HepG2 (cell line): ENCODE measurements at regions not wholly inside any gene's neighbourhood (a gene's known extent, or its start where the extent isn't known, plus 50 kb on each side); places are given as distances from the start of the nearest gene placed in this dataset.

Source experiments
- ATAC-seq: fragments of 200-7000 bp; cut with Tn5 transposase; 3 replicates; pipeline ENCODE4 v1.9.1; 2020; ENCODE audit warnings: mild to moderate bottlenecking, moderate library complexity
- BruUV-seq: library from RNA; stranded (reverse); fragments of 400-500 nt; replicated peaks from 2 replicates; lab custom pipeline; 2021; lab: Mats Ljungman, UMichigan
- CTCF ChIA-PET: fragments of 300-600 bp; formaldehyde crosslinking; extraction: SDS; loops from one replicate; lab custom pipeline; 2021; ENCODE audit warnings: low total read pairs, inconsistent platforms, low intra/inter-chr PET ratio; lab: Yijun Ruan, JAX
- POLR2A ChIA-PET: fragments of 350-600 bp; sonication (Branson Sonifier 250); formaldehyde crosslinking; loops from one replicate; lab custom pipeline; 2020; ENCODE audit warnings: antibody characterized with exemption, inconsistent platforms; lab: Yijun Ruan, JAX
- DNase-seq: peaks from one replicate; pipeline ENCODE4 v3.0.0-alpha.2; 2015; ENCODE audit warnings: low spot score
- FAIRE-seq: peaks from 3 replicates; lab custom pipeline; 2011; peaks lifted over from hg19 to GRCh38; lab: Jason Lieb, UNC
- H2AFZ ChIP-seq: one replicate; pipeline ENCODE4 v1.6.1; 2011; ENCODE audit warnings: low read length, inconsistent platforms
- H3K27ac ChIP-seq: fragments of 300-600 bp; 3 replicates; pipeline ENCODE4 v1.8.0; 2011; ENCODE audit warnings: mixed run types, mild to moderate bottlenecking, mixed read lengths, low read length, inconsistent platforms; ENCODE audit not compliant: insufficient read depth; ENCODE audit errors: extremely low read length
- H3K27me3 ChIP-seq, 2 experiments: fragments of 200-600 bp in 1 of 2; 2 replicates in 1 of 2; 3 replicates in 1 of 2; pipeline versions ENCODE4 v1.6.0 to v1.8.0; 2011; ENCODE audit warnings: low read length in 2 of 2, mild to moderate bottlenecking in 2 of 2, moderate library complexity in 2 of 2, inconsistent platforms in 1 of 2; ENCODE audit not compliant: insufficient read depth in 2 of 2, control insufficient read depth in 1 of 2
- H3K36me3 ChIP-seq, 2 experiments: fragments of 200-600 bp in 1 of 2; replicated peaks in 1 of 2; 2 replicates in 1 of 2; 3 replicates in 1 of 2; pipeline versions ENCODE4 v1.5.1 to v1.8.0; 2011; ENCODE audit warnings: low read length in 2 of 2, inconsistent platforms in 1 of 2; ENCODE audit not compliant: insufficient read depth in 2 of 2, control insufficient read depth in 1 of 2
- H3K4me1 ChIP-seq: 2 replicates; pipeline ENCODE4 v1.5.1; 2012; ENCODE audit warnings: low read length, inconsistent platforms; ENCODE audit not compliant: insufficient read depth
- H3K4me2 ChIP-seq: 2 replicates; pipeline ENCODE4 v1.6.0; 2011; ENCODE audit warnings: low read depth, low read length, inconsistent platforms
- H3K4me3 ChIP-seq, 3 experiments: fragments of 200-600 bp in 1 of 3; sonication (generic), shearing (Covaris generic) in 1 of 3; replicated peaks in 1 of 3; 2 replicates each; pipeline ENCODE4 v1.5.1; 2011 to 2016; ENCODE audit warnings: low read length in 3 of 3, inconsistent platforms in 2 of 3, low read depth in 2 of 3, mild to moderate bottlenecking in 2 of 3, control low read depth in 1 of 3, mixed read lengths in 1 of 3; ENCODE audit not compliant: insufficient read depth in 1 of 3
- H3K79me2 ChIP-seq: one replicate; pipeline ENCODE4 v1.6.1; 2011; ENCODE audit warnings: low read length, inconsistent platforms; ENCODE audit not compliant: insufficient read depth
- H3K9ac ChIP-seq: 2 replicates; pipeline ENCODE4 v1.6.0; 2011; ENCODE audit warnings: mild to moderate bottlenecking, low read depth, low read length, inconsistent platforms; ENCODE audit not compliant: insufficient read depth
- H3K9me3 ChIP-seq: 2 replicates; pipeline ENCODE4 v1.5.1; 2012; ENCODE audit warnings: mild to moderate bottlenecking, low read length
- H4K20me1 ChIP-seq: 2 replicates; pipeline ENCODE4 v1.6.0; 2011; ENCODE audit warnings: inconsistent platforms, mild to moderate bottlenecking, low read length, moderate library complexity; ENCODE audit not compliant: insufficient read depth
- ATF7 ChIP-seq, 2 experiments: fragments of 450-650 bp in 1 of 2; sonication (generic) in 1 of 2; formaldehyde crosslinking in 1 of 2; IDR thresholded peaks; 2 replicates each; pipeline versions ENCODE4 v1.4.0 to v1.6.1; 2016 to 2020; ENCODE audit warnings: antibody characterized with exemption in 1 of 2, mild to moderate bottlenecking in 1 of 2, missing genetic modification reagents in 1 of 2
- CEBPZ ChIP-seq: IDR thresholded peaks from 2 replicates; pipeline ENCODE4 v1.6.1; 2012; ENCODE audit warnings: low read length, improper control_type of control experiment
- CREB3 ChIP-seq: sonication (generic); formaldehyde crosslinking; IDR thresholded peaks from 2 replicates; pipeline ENCODE4 v1.5.0; 2020; ENCODE audit warnings: missing genetic modification reagents
- HOXA3 ChIP-seq: sonication (generic); formaldehyde crosslinking; IDR thresholded peaks from 2 replicates; pipeline ENCODE4 v1.5.0; 2020; ENCODE audit warnings: missing genetic modification reagents
- NCOA2 ChIP-seq: sonication (generic); formaldehyde crosslinking; IDR thresholded peaks from 2 replicates; pipeline ENCODE4 v1.8.0; 2022; ENCODE audit warnings: inconsistent platforms
- RORA ChIP-seq: sonication (generic); formaldehyde crosslinking; IDR thresholded peaks from 2 replicates; pipeline ENCODE4 v1.5.0; 2020; ENCODE audit warnings: mild to moderate bottlenecking, missing genetic modification reagents, moderate library complexity
- SMARCE1 ChIP-seq: fragments of 450-650 bp; IDR thresholded peaks from 2 replicates; pipeline ENCODE4 v1.6.1; 2017; ENCODE audit warnings: borderline replicate concordance
- TBX3 ChIP-seq: fragments of 450-650 bp; IDR thresholded peaks from 2 replicates; pipeline ENCODE4 v1.6.1; 2017; ENCODE audit warnings: antibody characterized with exemption, mild to moderate bottlenecking, inconsistent platforms, borderline replicate concordance
- ZBTB42 ChIP-seq: sonication (generic); formaldehyde crosslinking; IDR thresholded peaks from 2 replicates; pipeline ENCODE4 v1.5.0; 2020; ENCODE audit warnings: mild to moderate bottlenecking, missing genetic modification reagents
- ZNF253 ChIP-seq: sonication (generic); formaldehyde crosslinking; IDR thresholded peaks from 2 replicates; pipeline ENCODE4 v1.8.0; 2022; ENCODE audit warnings: mild to moderate bottlenecking, missing genetic modification reagents, borderline replicate concordance
- ZNF512B ChIP-seq: sonication (generic); formaldehyde crosslinking; IDR thresholded peaks from 2 replicates; pipeline ENCODE4 v1.5.1; 2020; ENCODE audit warnings: missing genetic modification reagents, mild to moderate bottlenecking, borderline replicate concordance
- ZNF616 ChIP-seq: sonication (generic); formaldehyde crosslinking; IDR thresholded peaks from 2 replicates; pipeline ENCODE4 v1.5.0; 2020; ENCODE audit warnings: low read depth, mild to moderate bottlenecking, missing genetic modification reagents
- ZNF770 ChIP-seq: sonication (generic); formaldehyde crosslinking; IDR thresholded peaks from 2 replicates; pipeline ENCODE4 v1.5.0; 2020; ENCODE audit warnings: mild to moderate bottlenecking, missing genetic modification reagents
- ZUFSP ChIP-seq: sonication (generic); formaldehyde crosslinking; IDR thresholded peaks from 2 replicates; pipeline ENCODE4 v1.9.0; 2021; ENCODE audit warnings: missing genetic modification reagents, mild to moderate bottlenecking, borderline replicate concordance
- WGBS: methylation state at CpG from one replicate; pipeline ENCODE4 v1.1.6; 2017; ENCODE audit warnings: low lambda C conversion rate; 5-methylcytosine and 5-hydroxymethylcytosine counted together
- in situ Hi-C: cut with HindIII; loops from 2 replicates; pipeline ENCODE4 v1.10.0; 2017; ENCODE audit warnings: low pct_unique_long_range_greater_than_20kb; ENCODE audit not compliant: extremely low pct_ligation_motif_present
- intact Hi-C: fragments of 100-400 bp; cut with micrococcal nuclease; formaldehyde crosslinking; loops from one replicate; pipeline ENCODE4 v1.10.0; 2022; ENCODE audit not compliant: unreplicated experiment

- no peaks in the 10 kb centered on the region for H4K20me1 ChIP-seq
- H3K27me3 ChIP-seq = peaks cover 4 to 27% of the 10 kb centered on the region in 2 experiments
- no peak overlapping the region for H3K9ac ChIP-seq
- H3K4me3 ChIP-seq = no peak overlapping the region
- no peaks in the 10 kb centered on the region for H3K9me3 ChIP-seq
- 51% methylated on average over 8 of the region's 8 CpGs for WGBS
- H3K79me2 ChIP-seq = no peaks in the 10 kb centered on the region
- no peak overlapping the region for H3K4me2 ChIP-seq
- intact Hi-C loops (no loop called here), in situ Hi-C loops (no loop called here)
- ChIA-PET CTCF (no interaction called here), POLR2A (no interaction called here)
- H3K4me1 ChIP-seq = no peaks in the 10 kb centered on the region
- H3K36me3 ChIP-seq = no peaks in the 10 kb centered on the region
- FAIRE-seq = no peak
- H2AFZ ChIP-seq = no peak overlapping the region
- no peak for ATAC-seq
- no TSS peak for BruUV-seq
- no peak overlapping the region for H3K27ac ChIP-seq
- no peak for DNase-seq
- TF ChIP-seq ZNF770 (CRISPR knock-in tag) = no peak
- no peak for TF ChIP-seq ZNF616 (CRISPR knock-in tag)
- no peak for TF ChIP-seq SMARCE1
- no peak for TF ChIP-seq NCOA2 (CRISPR knock-in tag)
- no peak for TF ChIP-seq ZNF512B
- TF ChIP-seq RORA (CRISPR knock-in tag) = no peak
- TF ChIP-seq ATF7 (IDR thresholded peaks at IDR 0.05) = no peak
- TF ChIP-seq ATF7 (CRISPR knock-in tag; IDR thresholded peaks at IDR 0.05) = no peak
- TF ChIP-seq TBX3 = no peak
- TF ChIP-seq CREB3 (CRISPR knock-in tag) = no peak
- no peak for TF ChIP-seq ZBTB42 (CRISPR knock-in tag)
- TF ChIP-seq HOXA3 (CRISPR knock-in tag) = no peak
- no peak for TF ChIP-seq ZUFSP (CRISPR knock-in tag)
- TF ChIP-seq CEBPZ = no peak
- TF ChIP-seq ZNF253 (CRISPR knock-in tag) = no peak
Measured at GRCh38 chr2:2914252-2914651, 463.4 kb downstream of the EIPR1 start.
